ENCODE measurements at regions not wholly inside any gene's neighbourhood (a gene's known extent, or its start where the extent isn't known, plus 50 kb on each side); places are given as distances from the start of the nearest gene placed in this dataset.

GRCh38 chr4:35541888-35542213, 702.5 kb downstream of the ARAP2 start:
- Histone ChIP-seq H3K4me1 (ENCODE audit: insufficient read depth) (no peaks in the 10 kb centered on the region), H3K9me2 (ENCODE audit: insufficient read depth) (no peaks in the 10 kb centered on the region), H3K9ac (no peak overlapping the region), H2AFZ (no peak overlapping the region), H4K20me1 (ENCODE audit: insufficient read depth) (no peaks in the 10 kb centered on the region), H3K36me3 (ENCODE audit: low read depth) (no peaks in the 10 kb centered on the region), H3K27me3 (replicated peaks; ENCODE audit: insufficient read depth) (no peaks in the 10 kb centered on the region), H3K79me2 (ENCODE audit: insufficient read depth) (no peaks in the 10 kb centered on the region), H3K4me2 (ENCODE audit: unreplicated experiment) (no peak overlapping the region), H3K27ac (no peak overlapping the region), H3F3A (ENCODE audit: insufficient read depth) (no peaks in the 10 kb centered on the region), H3K9me3 (ENCODE audit: low read depth) (no peaks in the 10 kb centered on the region), H3K4me3 (no peak overlapping the region)
- in situ Hi-C loops (cut with MboI) = no loop called here
- 50 to 59% methylated on average over 5 of the region's 5 CpGs for WGBS, 2 experiments (ENCODE audit: low coverage in 1 of 2, low lambda C conversion rate in 2 of 2, missing lambda C conversion rate in 2 of 2)
- TF ChIP-seq EZH2 (IDR thresholded peaks at IDR 0.05; ENCODE audit: insufficient read depth, poor library complexity, severe bottlenecking) = no peak
- no peak for TF ChIP-seq EZH2phosphoT487 (IDR thresholded peaks at IDR 0.05; ENCODE audit: insufficient read depth, low read depth)
- DNase-seq = no peak

GRCh38 chr4:35548921-35549320, 695.4 kb downstream of the ARAP2 start:
- Histone ChIP-seq H3K9ac (no peak overlapping the region), H3K4me2 (ENCODE audit: unreplicated experiment) (no peak overlapping the region), H3K27ac (no peak overlapping the region), H3K4me3 (no peak overlapping the region), H3K9me2 (ENCODE audit: insufficient read depth) (no peaks in the 10 kb centered on the region), H3K27me3 (replicated peaks; ENCODE audit: insufficient read depth) (no peaks in the 10 kb centered on the region), H3K36me3 (ENCODE audit: low read depth) (no peaks in the 10 kb centered on the region), H4K20me1 (ENCODE audit: insufficient read depth) (no peaks in the 10 kb centered on the region), H3K9me3 (ENCODE audit: low read depth) (no peaks in the 10 kb centered on the region), H3K4me1 (ENCODE audit: insufficient read depth) (no peaks in the 10 kb centered on the region), H3K79me2 (ENCODE audit: insufficient read depth) (no peaks in the 10 kb centered on the region), H3F3A (ENCODE audit: insufficient read depth) (no peaks in the 10 kb centered on the region), H2AFZ (no peak overlapping the region)
- TF ChIP-seq EZH2 (IDR thresholded peaks at IDR 0.05; ENCODE audit: insufficient read depth, poor library complexity, severe bottlenecking) = no peak
- TF ChIP-seq EZH2phosphoT487 (IDR thresholded peaks at IDR 0.05; ENCODE audit: insufficient read depth, low read depth) = no peak
- DNase-seq = no peak
- in situ Hi-C loops (cut with MboI) = no loop called here
- 43 to 44% methylated on average over 3 of the region's 3 CpGs for WGBS, 2 experiments (ENCODE audit: low coverage in 1 of 2, low lambda C conversion rate in 2 of 2, missing lambda C conversion rate in 2 of 2)

- Histone ChIP-seq H3K4me1 (ENCODE audit: insufficient read depth) (no peaks in the 10 kb centered on the region), H3K9me3 (ENCODE audit: low read depth) (no peaks in the 10 kb centered on the region), H3K27ac (no peak overlapping the region), H3K36me3 (ENCODE audit: low read depth) (no peaks in the 10 kb centered on the region), H3K4me2 (ENCODE audit: unreplicated experiment) (no peak overlapping the region), H3F3A (ENCODE audit: insufficient read depth) (no peaks in the 10 kb centered on the region), H3K27me3 (replicated peaks; ENCODE audit: insufficient read depth) (no peaks in the 10 kb centered on the region), H3K4me3 (no peak overlapping the region), H2AFZ (no peak overlapping the region), H3K79me2 (ENCODE audit: insufficient read depth) (no peaks in the 10 kb centered on the region), H3K9me2 (ENCODE audit: insufficient read depth) (0 out of 2 replicates have a peak, but pooled peaks cover 3% of the 10 kb centered on the region), H3K9ac (no peak overlapping the region), H4K20me1 (ENCODE audit: insufficient read depth) (no peaks in the 10 kb centered on the region)
- 50 to 63% methylated on average over 1 of the region's 1 CpG for WGBS, 2 experiments (ENCODE audit: low coverage in 1 of 2, low lambda C conversion rate in 2 of 2, missing lambda C conversion rate in 2 of 2)
- no peak for TF ChIP-seq EZH2phosphoT487 (IDR thresholded peaks at IDR 0.05; ENCODE audit: insufficient read depth, low read depth)
- TF ChIP-seq EZH2 (IDR thresholded peaks at IDR 0.05; ENCODE audit: insufficient read depth, poor library complexity, severe bottlenecking) = no peak
- no peak for DNase-seq
- in situ Hi-C loops (cut with MboI) = no loop called here
Measured at GRCh38 chr4:35556387-35556786, 687.9 kb downstream of the ARAP2 start.

- no peak overlapping the region for H3K4me3 ChIP-seq
- H3K9me3 ChIP-seq (ENCODE audit: low read depth) = no peaks in the 10 kb centered on the region
- in situ Hi-C loops (cut with MboI) = no loop called here
- no peak overlapping the region for H2AFZ ChIP-seq
- H4K20me1 ChIP-seq (ENCODE audit: insufficient read depth) = no peaks in the 10 kb centered on the region
- no peak for DNase-seq
- no peak for TF ChIP-seq EZH2 (IDR thresholded peaks at IDR 0.05; ENCODE audit: insufficient read depth, poor library complexity, severe bottlenecking)
- TF ChIP-seq EZH2phosphoT487 (IDR thresholded peaks at IDR 0.05; ENCODE audit: insufficient read depth, low read depth) = no peak
- H3K9me2 ChIP-seq (ENCODE audit: insufficient read depth) = 0 out of 2 replicates have a peak, but pooled peaks cover 1% of the 10 kb centered on the region
- H3K27me3 ChIP-seq (replicated peaks; ENCODE audit: insufficient read depth) = no peaks in the 10 kb centered on the region
- no peaks in the 10 kb centered on the region for H3K79me2 ChIP-seq (ENCODE audit: insufficient read depth)
- H3F3A ChIP-seq (ENCODE audit: insufficient read depth) = no peaks in the 10 kb centered on the region
- no peak overlapping the region for H3K9ac ChIP-seq
- H3K4me2 ChIP-seq (ENCODE audit: unreplicated experiment) = no peak overlapping the region
- no peak overlapping the region for H3K27ac ChIP-seq
- no peaks in the 10 kb centered on the region for H3K4me1 ChIP-seq (ENCODE audit: insufficient read depth)
- WGBS, 2 experiments (ENCODE audit: low coverage in 1 of 2, low lambda C conversion rate in 2 of 2, missing lambda C conversion rate in 2 of 2) = 57% methylated on average over 18 to 19 of the region's 19 CpGs
- no peaks in the 10 kb centered on the region for H3K36me3 ChIP-seq (ENCODE audit: low read depth)
Measured at GRCh38 chr4:35559559-35560365, 684.6 kb downstream of the ARAP2 start.
